Neural progenitor cell (in vitro differentiated cells): ENCODE measurements at regions not wholly inside any gene's neighbourhood (a gene's known extent, or its start where the extent isn't known, plus 50 kb on each side); places are given as distances from the start of the nearest gene placed in this dataset.

Experiments used
- DNase-seq: peaks from one replicate; pipeline ENCODE4 v3.0.0-alpha.2; 2016; ENCODE audit warnings: low spot score
- H2AFZ ChIP-seq: fragments of 200-600 bp; sonication (generic); replicated peaks from 2 replicates; pipeline ENCODE4 v1.6.1; 2016; ENCODE audit warnings: antibody characterized with exemption
- H3F3A ChIP-seq: fragments of 200-600 bp; sonication (generic); 2 replicates; pipeline ENCODE4 v1.6.1; 2016; ENCODE audit warnings: antibody characterized with exemption, low read depth
- H3K27ac ChIP-seq: fragments of 200-600 bp; sonication (generic); 2 replicates; pipeline ENCODE4 v1.5.1; 2016; ENCODE audit warnings: mild to moderate bottlenecking
- H3K27me3 ChIP-seq: fragments of 200-600 bp; sonication (generic); 2 replicates; pipeline ENCODE4 v1.6.1; 2016; ENCODE audit warnings: mild to moderate bottlenecking, moderate library complexity
- H3K36me3 ChIP-seq: fragments of 200-600 bp; sonication (generic); 2 replicates; pipeline ENCODE4 v1.5.1; 2016
- H3K4me1 ChIP-seq: fragments of 200-600 bp; sonication (generic); 2 replicates; pipeline ENCODE4 v1.6.1; 2016; ENCODE audit warnings: mixed run types
- H3K4me2 ChIP-seq: fragments of 200-600 bp; sonication (generic); 2 replicates; pipeline ENCODE4 v1.6.1; 2016
- H3K4me3 ChIP-seq: fragments of 200-600 bp; sonication (generic); 2 replicates; pipeline ENCODE4 v1.5.1; 2016
- H3K79me2 ChIP-seq: fragments of 200-600 bp; sonication (generic); 2 replicates; pipeline ENCODE4 v1.6.1; 2016; ENCODE audit warnings: low read depth
- H3K9ac ChIP-seq: fragments of 200-600 bp; sonication (generic); 2 replicates; pipeline ENCODE4 v1.6.1; 2016
- H3K9me3 ChIP-seq: fragments of 200-600 bp; sonication (generic); 2 replicates; pipeline ENCODE4 v1.5.1; 2016; ENCODE audit warnings: low read depth
- H4K20me1 ChIP-seq: fragments of 200-600 bp; sonication (generic); 2 replicates; pipeline ENCODE4 v1.6.1; 2016; ENCODE audit warnings: low read depth
- H3K27ac Mint-ChIP-seq: 3 replicates; pipeline ENCODE4 v1.8.0; 2021; ENCODE audit warnings: mixed read lengths
- H3K27me3 Mint-ChIP-seq: 2 replicates; pipeline ENCODE4 v1.8.0; 2022; ENCODE audit warnings: low read depth, mild to moderate bottlenecking, inconsistent platforms, moderate library complexity, mixed read lengths; ENCODE audit not compliant: insufficient read depth
- H3K36me3 Mint-ChIP-seq: 3 replicates; pipeline ENCODE4 v1.8.0; 2021; ENCODE audit warnings: mixed read lengths
- H3K4me1 Mint-ChIP-seq: 3 replicates; pipeline ENCODE4 v1.8.0; 2021; ENCODE audit warnings: mixed read lengths
- H3K4me3 Mint-ChIP-seq: 3 replicates; pipeline ENCODE4 v1.8.0; 2021; ENCODE audit warnings: mild to moderate bottlenecking, moderate library complexity, mixed read lengths
- H3K9me3 Mint-ChIP-seq: 3 replicates; pipeline ENCODE4 v1.8.0; 2020; ENCODE audit warnings: mixed read lengths
- CTCF ChIP-seq: fragments of 200-600 bp; sonication (generic); IDR thresholded peaks from 2 replicates; pipeline ENCODE4 v1.5.1; 2017; ENCODE audit warnings: antibody characterized with exemption, mild to moderate bottlenecking
- EZH2 ChIP-seq: fragments of 200-600 bp; sonication (generic); IDR thresholded peaks from 2 replicates; pipeline ENCODE4 v1.6.1; 2017; ENCODE audit warnings: antibody characterized with exemption, mild to moderate bottlenecking, moderate library complexity
- EZH2phosphoT487 ChIP-seq: fragments of 200-600 bp; sonication (generic); IDR thresholded peaks from 2 replicates; pipeline ENCODE4 v1.6.1; 2017; ENCODE audit warnings: antibody characterized with exemption

- no peaks in the 10 kb centered on the region for H3K79me2 ChIP-seq
- no peaks in the 10 kb centered on the region for H3K9me3 ChIP-seq
- H2AFZ ChIP-seq = no peak overlapping the region
- H3K4me2 ChIP-seq = no peak overlapping the region
- H3K4me1 ChIP-seq = no peaks in the 10 kb centered on the region
- TF ChIP-seq EZH2 = no peak
- no peak for TF ChIP-seq CTCF
- H3K4me3 ChIP-seq = no peak overlapping the region
- Mint-ChIP-seq H3K27ac (no peak overlapping the region), H3K27me3 (peaks cover 2% of the 10 kb centered on the region), H3K36me3 (no peaks in the 10 kb centered on the region), H3K9me3 (peaks cover 13% of the 10 kb centered on the region), H3K4me3 (no peak overlapping the region), H3K4me1 (no peaks in the 10 kb centered on the region)
- H3K27ac ChIP-seq = no peak overlapping the region
- no peaks in the 10 kb centered on the region for H4K20me1 ChIP-seq
- no peaks in the 10 kb centered on the region for H3K36me3 ChIP-seq
- no peaks in the 10 kb centered on the region for H3F3A ChIP-seq
- H3K9ac ChIP-seq = no peak overlapping the region
- DNase-seq = no peak
- H3K27me3 ChIP-seq = no peaks in the 10 kb centered on the region
These were observed 1863.4 kb downstream of the EFNA5 start for GRCh38 chr5:105807290-105807689.

DNA sequence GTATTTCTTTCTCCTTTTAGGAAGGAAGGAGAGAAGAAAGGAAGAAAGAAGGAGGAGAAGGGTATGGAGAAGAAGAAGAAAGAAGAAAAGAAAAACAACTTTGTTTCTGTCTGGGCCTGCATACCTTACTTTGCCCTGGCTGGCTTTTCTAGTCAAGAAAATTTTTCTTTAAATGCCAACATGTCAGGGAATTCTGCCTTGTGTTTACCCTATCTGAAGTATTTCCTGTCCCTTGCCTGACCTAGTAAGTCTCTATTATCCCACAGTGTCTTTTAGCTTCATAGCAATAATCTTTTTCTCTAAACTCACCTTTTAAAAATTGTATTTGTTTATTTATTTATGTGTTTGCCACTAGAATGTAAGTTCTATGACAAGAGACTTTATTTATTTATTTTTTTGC, 1864.1 kb downstream of the EFNA5 start:
- H4K20me1 ChIP-seq = no peaks in the 10 kb centered on the region

GRCh38 chr5:105803431-105803830, 1867.3 kb downstream of the EFNA5 start:
- no peak overlapping the region for H3K9ac ChIP-seq
- DNase-seq = no peak
- no peaks in the 10 kb centered on the region for H3K4me1 ChIP-seq
- no peak overlapping the region for H2AFZ ChIP-seq
- H3K27me3 Mint-ChIP-seq = no peaks in the 10 kb centered on the region
- no peak overlapping the region for H3K27ac Mint-ChIP-seq
- H4K20me1 ChIP-seq = no peaks in the 10 kb centered on the region
- no peaks in the 10 kb centered on the region for H3K79me2 ChIP-seq
- TF ChIP-seq EZH2phosphoT487 = no peak
- TF ChIP-seq CTCF = no peak
- no peak for TF ChIP-seq EZH2
- H3K4me3 Mint-ChIP-seq = no peak overlapping the region
- H3K4me2 ChIP-seq = no peak overlapping the region
- H3F3A ChIP-seq = no peaks in the 10 kb centered on the region
- no peaks in the 10 kb centered on the region for H3K36me3 ChIP-seq
- H3K27ac ChIP-seq = no peak overlapping the region
- H3K4me1 Mint-ChIP-seq = no peaks in the 10 kb centered on the region
- H3K36me3 Mint-ChIP-seq = no peaks in the 10 kb centered on the region
- H3K27me3 ChIP-seq = no peaks in the 10 kb centered on the region
- H3K9me3 Mint-ChIP-seq = peaks cover 14% of the 10 kb centered on the region
- H3K4me3 ChIP-seq = no peak overlapping the region
- peaks cover 6% of the 10 kb centered on the region for H3K9me3 ChIP-seq

More for the DNA sequence above, 1864.1 kb downstream of the EFNA5 start:
- no peak for DNase-seq
- peaks cover 14% of the 10 kb centered on the region for H3K9me3 Mint-ChIP-seq
- Histone ChIP-seq H3K4me2 (no peak overlapping the region), H3K9me3 (peaks cover 4% of the 10 kb centered on the region), H3K4me3 (no peak overlapping the region), H3K9ac (no peak overlapping the region), H3F3A (no peaks in the 10 kb centered on the region), H2AFZ (no peak overlapping the region), H3K27me3 (no peaks in the 10 kb centered on the region), H3K79me2 (no peaks in the 10 kb centered on the region), H3K4me1 (no peaks in the 10 kb centered on the region), H3K36me3 (no peaks in the 10 kb centered on the region), H3K27ac (no peak overlapping the region)
- no peak overlapping the region for H3K4me3 Mint-ChIP-seq
- no peaks in the 10 kb centered on the region for H3K4me1 Mint-ChIP-seq
- TF ChIP-seq CTCF (no peak), EZH2phosphoT487 (no peak), EZH2 (no peak)
- H3K27me3 Mint-ChIP-seq = peaks cover 2% of the 10 kb centered on the region
- no peaks in the 10 kb centered on the region for H3K36me3 Mint-ChIP-seq
- H3K27ac Mint-ChIP-seq = no peak overlapping the region

GRCh38 chr5:105794578-105794977, 1876.2 kb downstream of the EFNA5 start:
- no peak for DNase-seq
- no peak overlapping the region for H3K27ac ChIP-seq
- Mint-ChIP-seq H3K27me3 (no peaks in the 10 kb centered on the region), H3K4me3 (no peak overlapping the region), H3K4me1 (no peaks in the 10 kb centered on the region), H3K27ac (no peak overlapping the region), H3K9me3 (no peaks in the 10 kb centered on the region), H3K36me3 (no peaks in the 10 kb centered on the region)
- H3K4me3 ChIP-seq = no peak overlapping the region
- H3K9me3 ChIP-seq = no peaks in the 10 kb centered on the region
- H3K79me2 ChIP-seq = no peaks in the 10 kb centered on the region
- TF ChIP-seq CTCF (no peak), EZH2 (no peak), EZH2phosphoT487 (no peak)
- no peaks in the 10 kb centered on the region for H4K20me1 ChIP-seq
- no peaks in the 10 kb centered on the region for H3K4me1 ChIP-seq
- no peaks in the 10 kb centered on the region for H3F3A ChIP-seq
- H3K4me2 ChIP-seq = no peak overlapping the region
- H3K36me3 ChIP-seq = no peaks in the 10 kb centered on the region
- no peaks in the 10 kb centered on the region for H3K27me3 ChIP-seq
- no peak overlapping the region for H3K9ac ChIP-seq
- no peak overlapping the region for H2AFZ ChIP-seq
